ENCODE measurements at regions not wholly inside any gene's neighbourhood (a gene's known extent, or its start where the extent isn't known, plus 50 kb on each side); places are given as distances from the start of the nearest gene placed in this dataset.

DNA sequence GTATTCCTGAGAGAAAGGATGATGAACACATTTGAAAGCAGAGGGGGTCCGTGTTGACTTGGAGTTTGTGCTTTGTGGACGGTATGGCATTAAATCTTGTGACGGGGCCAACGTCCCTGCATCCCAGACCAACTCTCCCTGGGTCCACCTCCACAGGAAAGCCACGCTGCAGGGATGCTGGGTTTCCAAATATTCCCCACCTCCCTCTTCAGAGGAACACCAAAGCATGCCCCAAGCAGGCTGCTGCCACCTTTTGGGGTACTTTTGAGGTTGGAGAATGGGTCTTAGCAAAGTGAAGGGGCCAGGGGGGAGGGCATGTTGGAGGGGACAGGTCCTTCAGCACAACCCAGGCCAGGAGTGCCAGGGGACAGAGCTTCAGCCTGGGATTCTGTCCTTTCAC is 504.4 kb downstream of the TCERG1L start:
- in situ Hi-C loops (cut with MboI; ENCODE audit: low sequenced_read_pairs) = no loop called here
- Histone ChIP-seq H4K5ac (ENCODE audit: low read depth, low read length) (no peak overlapping the region), H3K36me3 (ENCODE audit: control insufficient read depth, insufficient read depth, low read length) (no peaks in the 10 kb centered on the region), H3K27ac (ENCODE audit: insufficient read depth, low read length) (no peak overlapping the region), H3K18ac (ENCODE audit: low read depth, low read length) (no peak overlapping the region), H3K4me3 (ENCODE audit: insufficient read depth, low read depth, low read length) (no peak overlapping the region), H2BK120ac (ENCODE audit: low read depth, low read length) (no peak overlapping the region), H3K14ac (replicated peaks; ENCODE audit: low read depth, low read length) (no peak overlapping the region), H2BK5ac (ENCODE audit: low read depth, low read length, poor library complexity, severe bottlenecking) (no peak overlapping the region), H3K23ac (ENCODE audit: low read depth, low read length) (no peak overlapping the region), H2BK20ac (ENCODE audit: low read depth, low read length) (no peak overlapping the region), H4K8ac (ENCODE audit: low read depth in 2 of 2, low read length in 2 of 2) (no peak overlapping the region), H3K9me3 (ENCODE audit: control insufficient read depth, insufficient read depth, low read length) (peaks cover 52% of the 10 kb centered on the region), H4K91ac (ENCODE audit: insufficient read depth, low read depth, low read length) (no peak overlapping the region), H3K4me1 (ENCODE audit: control insufficient read depth, insufficient read depth, low read length) (no peaks in the 10 kb centered on the region), H4K20me1 (ENCODE audit: insufficient read depth, low read length) (no peaks in the 10 kb centered on the region), H3K4me2 (ENCODE audit: low read depth, low read length) (no peak overlapping the region), H2AK5ac (ENCODE audit: low read depth, low read length) (no peak overlapping the region), H3K56ac (ENCODE audit: extremely low read depth, insufficient read depth, low read length) (no peak overlapping the region), H3K27me3 (ENCODE audit: control insufficient read depth, insufficient read depth, low read length) (no peaks in the 10 kb centered on the region), H3K9me1 (ENCODE audit: insufficient read depth, low read length) (no peaks in the 10 kb centered on the region), H3K9ac (ENCODE audit: low read depth, low read length) (no peak overlapping the region), H2AFZ (replicated peaks; ENCODE audit: low read length, poor library complexity) (no peak overlapping the region), H2BK15ac (ENCODE audit: low read depth, low read length) (no peak overlapping the region), H3K79me1 (ENCODE audit: low read depth in 1 of 2, low read length in 2 of 2) (no peaks in the 10 kb centered on the region), H2AK9ac (replicated peaks; ENCODE audit: low read depth, low read length, poor library complexity) (no peak overlapping the region), H3K4ac (ENCODE audit: low read depth, low read length) (no peak overlapping the region)
- CTCF ChIA-PET = no interaction called here
- BruUV-seq (replicated peaks) = no TSS peak
- TF ChIP-seq RCOR1 (IDR thresholded peaks at IDR 0.05; ENCODE audit: insufficient replicate concordance, low read length) (no peak), CTCF (conservative IDR thresholded peaks at IDR 0.05; ENCODE audit: low read depth, low read length) (no peak), RFX5 (IDR thresholded peaks at IDR 0.05; ENCODE audit: low read depth, low read length) (no peak), MAFK (IDR thresholded peaks at IDR 0.05; ENCODE audit: low read depth, low read length) (no peak), ELK1 (IDR thresholded peaks at IDR 0.05; ENCODE audit: borderline replicate concordance, low read depth, low read length) (no peak), USF2 (IDR thresholded peaks at IDR 0.05; ENCODE audit: low read depth, low read length) (no peak), CHD1 (IDR thresholded peaks at IDR 0.05; ENCODE audit: low read depth, low read length) (no peak), MAZ (IDR thresholded peaks at IDR 0.05; ENCODE audit: borderline replicate concordance, low read depth, low read length) (no peak), NFE2L2 (IDR thresholded peaks at IDR 0.05; ENCODE audit: low read depth, low read length) (no peak), POLR2A (IDR thresholded peaks at IDR 0.05; ENCODE audit: low read depth, low read length) (no peak), SMC3 (IDR thresholded peaks at IDR 0.05; ENCODE audit: low read depth, low read length) (no peak), MXI1 (IDR thresholded peaks at IDR 0.05; ENCODE audit: borderline replicate concordance, low read depth, low read length) (no peak), BHLHE40 (IDR thresholded peaks at IDR 0.05; ENCODE audit: low read depth, low read length) (no peak), FOS (IDR thresholded peaks at IDR 0.05; ENCODE audit: low read depth, low read length) (no peak), RAD21 (IDR thresholded peaks at IDR 0.05; ENCODE audit: low read length) (no peak), CEBPB (IDR thresholded peaks at IDR 0.05; ENCODE audit: low read depth, low read length) (no peak)
- DNase-seq (no peak), ATAC-seq (ENCODE audit: low read depth) (no peak)
- intact Hi-C loops (cut with micrococcal nuclease) = no loop called here
- POLR2A ChIA-PET (ENCODE audit: unreplicated experiment) = no interaction called here
- no CpG with 5 or more reads among the region's 5 CpGs for WGBS, 2 experiments (ENCODE audit: extremely low coverage in 2 of 2, insufficient read length in 1 of 2)
- dilution Hi-C loops (cut with HindIII; ENCODE audit: low sequenced_read_pairs, unreplicated experiment) = no loop called here
